GM21717 (cell line): ENCODE measurements at regions not wholly inside any gene's neighbourhood (a gene's known extent, or its start where the extent isn't known, plus 50 kb on each side); places are given as distances from the start of the nearest gene placed in this dataset.

ENCODE experiments used
- ATAC-seq: cut with Tn5 transposase; IDR thresholded peaks from one replicate; pipeline ENCODE4 v1.9.1; 2021; ENCODE audit warnings: mild to moderate bottlenecking, moderate library complexity; ENCODE audit not compliant: unreplicated experiment

DNA sequence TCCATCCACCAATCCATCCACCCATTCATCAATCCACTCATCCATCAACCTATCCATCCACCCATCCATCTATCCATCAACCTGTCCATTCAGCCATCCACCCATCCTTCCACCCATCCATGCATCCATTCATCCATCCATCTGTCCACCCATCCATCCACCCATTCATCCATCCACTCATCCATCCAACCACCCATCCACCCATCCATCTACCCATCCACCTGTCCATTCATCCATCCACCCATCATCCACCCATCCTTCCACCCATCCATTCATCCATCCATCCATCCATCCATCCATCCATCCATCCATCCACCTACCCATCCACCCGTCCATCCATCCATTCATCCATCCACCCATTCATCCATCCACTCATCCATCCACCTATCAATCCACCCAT lies 195.8 kb downstream of the NXNL2 start:
- ATAC-seq, result no peak

DNA sequence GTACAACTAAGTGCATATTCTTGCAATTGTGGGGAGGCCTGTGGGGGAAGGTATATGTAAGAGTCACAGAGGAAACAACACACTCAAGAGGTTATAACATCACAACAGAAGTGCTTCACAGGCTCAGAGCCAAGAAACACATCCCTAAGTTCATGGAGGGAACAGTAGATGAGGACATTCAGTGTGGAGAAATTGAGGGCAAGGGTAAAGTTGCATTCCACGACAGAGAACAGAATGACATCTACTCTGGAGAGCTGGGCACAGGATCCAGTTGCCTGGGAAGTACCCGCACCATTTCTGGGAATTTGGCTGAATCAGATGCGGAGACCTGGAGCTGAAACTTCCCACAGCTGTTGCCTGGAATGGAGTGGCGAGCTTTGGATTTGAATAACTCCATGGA lies 197.2 kb downstream of the NXNL2 start:
- no peak for ATAC-seq

DNA sequence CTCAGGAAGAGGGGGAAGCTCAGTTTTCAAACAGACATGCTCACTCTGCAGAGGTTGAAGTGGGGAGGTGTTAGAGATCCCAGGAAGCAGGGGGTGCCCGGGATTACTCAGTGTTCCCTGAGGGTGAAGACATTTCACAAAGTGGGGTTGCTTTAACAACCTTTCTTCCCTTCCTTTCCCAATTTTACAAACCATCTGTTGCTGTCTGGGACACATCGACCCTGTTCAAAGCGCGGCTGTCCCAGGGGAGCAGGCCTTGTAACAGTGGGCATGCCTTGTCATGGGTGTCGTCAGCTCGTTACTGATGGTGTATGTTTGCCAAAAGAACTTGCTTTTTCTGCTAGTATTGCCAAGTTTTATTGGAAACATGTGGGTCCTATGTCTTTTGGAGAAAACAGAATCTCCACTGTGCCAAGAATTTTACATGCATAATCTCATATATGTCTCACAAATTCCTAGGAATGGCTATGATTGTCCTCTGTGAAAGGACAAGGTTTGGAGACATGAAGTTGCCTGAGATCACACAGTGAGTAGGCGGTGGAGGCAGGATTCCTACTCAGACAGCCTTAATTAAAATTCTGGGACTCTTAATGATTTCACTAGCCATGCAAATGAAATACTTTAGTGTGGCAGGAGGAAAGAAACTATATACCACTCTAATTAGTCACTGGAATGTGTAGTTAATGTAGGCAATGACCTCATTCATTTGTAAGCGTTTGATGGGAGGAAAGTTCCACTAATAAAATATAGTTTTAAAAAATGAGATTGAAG lies 198.9 kb downstream of the NXNL2 start:
- ATAC-seq, result no peak

DNA sequence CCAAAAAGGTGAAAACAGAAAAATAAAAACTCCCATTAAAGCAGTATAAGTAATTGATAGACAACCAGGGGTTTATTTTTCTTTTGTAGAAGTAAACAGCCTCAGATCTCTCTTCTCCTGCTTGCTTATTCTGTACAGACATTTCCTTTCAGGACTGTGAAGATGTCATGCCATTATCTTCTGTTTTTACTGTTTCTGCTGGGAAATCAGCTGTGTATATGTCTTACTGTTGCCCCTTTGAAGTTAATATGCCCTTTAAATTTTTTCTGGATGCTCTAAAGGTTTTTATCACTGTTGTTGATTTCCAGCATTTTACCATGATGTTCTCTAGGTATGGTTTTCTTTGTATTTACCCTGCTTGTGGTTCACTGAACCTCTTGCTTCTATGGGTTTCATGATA lies 199.5 kb downstream of the NXNL2 start:
- no peak for ATAC-seq

DNA sequence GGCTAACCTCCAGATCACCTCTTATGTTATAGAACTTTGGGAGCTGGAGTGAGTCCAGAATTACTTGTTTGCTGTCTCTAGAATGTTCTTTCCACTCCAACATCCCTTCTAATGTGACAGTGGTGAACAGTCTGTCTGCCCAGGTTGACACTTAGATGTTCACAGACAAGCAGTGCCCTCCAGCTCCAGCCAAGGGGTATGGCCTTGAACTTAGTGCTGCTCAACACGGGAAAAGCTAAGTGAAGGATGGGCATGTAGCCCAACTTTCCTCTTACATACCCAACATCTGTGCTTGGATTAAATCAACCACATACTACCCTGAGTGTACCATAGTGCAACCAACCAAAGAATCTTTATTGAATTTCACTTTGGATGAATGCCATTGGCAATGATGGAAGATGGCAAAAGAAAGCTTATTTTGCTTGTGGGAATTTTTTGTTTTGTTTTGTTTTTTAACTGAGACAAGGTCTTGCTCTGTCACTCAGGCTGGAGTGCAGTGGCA lies 201.2 kb downstream of the NXNL2 start:
- ATAC-seq, result no peak

DNA sequence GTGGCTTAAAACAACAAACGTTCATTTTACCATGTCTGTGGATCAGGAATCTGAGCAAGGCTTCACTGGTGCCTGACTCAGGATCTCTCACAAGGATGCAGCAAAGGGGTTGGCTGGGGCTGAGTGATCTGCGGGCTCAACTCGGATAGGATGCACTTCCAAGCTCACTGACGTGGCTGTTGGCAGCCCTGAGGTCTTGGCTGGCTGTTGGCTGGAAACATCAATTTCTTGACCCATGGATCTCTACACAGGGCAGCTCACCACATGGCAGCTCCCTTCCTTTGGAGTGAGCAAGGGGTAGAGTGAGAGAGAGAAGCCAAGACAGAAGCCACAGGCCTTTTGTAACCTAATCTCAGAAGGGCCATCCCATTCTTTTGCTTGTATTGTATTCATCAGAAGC lies 202.1 kb downstream of the NXNL2 start:
- no peak for ATAC-seq

DNA sequence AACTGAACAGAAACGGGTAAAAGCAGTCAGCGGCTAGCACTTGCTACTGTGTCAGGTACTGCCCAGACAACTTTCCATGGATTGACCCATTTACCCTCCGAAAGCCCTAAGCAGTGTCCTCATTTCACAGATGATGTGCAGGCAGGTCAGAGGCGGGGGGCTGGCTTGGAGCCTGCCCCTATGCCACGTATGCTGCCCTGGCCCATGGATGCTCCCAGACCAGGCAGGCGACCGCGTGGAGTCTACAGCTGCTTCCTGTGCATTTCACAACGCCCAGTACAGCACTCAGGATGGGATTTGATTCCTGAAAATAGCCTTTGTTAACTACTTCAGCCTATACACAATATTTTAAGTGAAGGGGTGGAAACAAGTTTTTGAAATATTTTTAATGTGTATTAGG lies 202.9 kb downstream of the NXNL2 start:
- ATAC-seq, result no peak

DNA sequence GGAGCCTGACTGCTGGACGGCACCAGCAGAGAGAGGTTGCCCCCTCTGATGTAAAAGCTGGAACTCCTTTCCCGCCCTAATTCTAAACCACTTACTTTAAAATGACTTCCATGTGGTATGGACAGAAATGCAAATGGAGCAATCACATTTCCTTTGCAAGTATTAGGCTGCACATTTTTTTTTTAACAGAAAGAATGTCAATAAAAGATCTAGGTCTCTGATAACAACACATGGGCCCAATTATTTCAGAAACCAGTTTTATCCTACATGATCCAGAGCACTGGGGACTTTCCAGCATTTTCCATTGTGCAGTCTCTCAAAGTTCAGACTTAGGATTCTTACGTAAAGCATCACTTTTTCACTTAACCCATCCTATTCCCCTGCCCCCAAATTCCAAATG lies 203.7 kb downstream of the NXNL2 start:
- ATAC-seq, result no peak

DNA sequence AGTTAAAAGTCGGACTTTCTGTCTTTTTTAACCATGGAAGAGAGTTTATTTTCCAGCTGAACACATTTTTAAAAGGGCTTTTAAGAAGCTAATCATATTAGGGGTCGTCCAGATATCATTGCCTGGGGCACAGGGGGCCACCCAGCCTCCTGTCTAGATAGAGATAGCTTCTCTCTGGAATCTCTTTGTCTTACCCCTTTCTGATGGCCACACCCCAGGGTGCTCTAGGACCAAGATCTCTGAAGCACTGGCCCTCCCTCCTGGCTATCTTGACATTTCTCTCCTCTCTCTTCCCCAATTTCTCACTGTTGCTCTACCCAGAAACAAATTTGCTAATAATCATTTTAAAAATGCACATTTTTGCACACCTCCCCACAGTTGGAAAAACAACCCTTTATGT lies 204.4 kb downstream of the NXNL2 start:
- no peak for ATAC-seq

DNA sequence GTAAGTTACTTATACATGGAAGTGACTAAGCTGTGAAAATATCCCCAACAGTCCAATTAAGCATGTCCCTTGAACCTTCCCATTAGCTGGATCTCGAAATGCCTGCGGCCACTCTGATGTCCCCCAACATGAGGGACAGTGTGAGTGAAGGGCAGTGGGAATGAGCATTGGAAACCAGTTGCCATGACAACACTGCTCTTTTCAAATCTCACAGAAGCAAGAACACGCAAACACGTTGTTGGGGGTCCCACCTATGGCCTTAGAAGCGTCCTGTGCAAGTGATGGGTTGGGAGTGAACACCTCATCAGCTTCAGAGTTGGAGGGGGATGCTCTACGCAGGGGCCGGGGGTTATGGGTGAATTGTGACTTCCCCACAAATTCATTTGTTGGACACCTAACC lies 205.9 kb downstream of the NXNL2 start:
- no peak for ATAC-seq

DNA sequence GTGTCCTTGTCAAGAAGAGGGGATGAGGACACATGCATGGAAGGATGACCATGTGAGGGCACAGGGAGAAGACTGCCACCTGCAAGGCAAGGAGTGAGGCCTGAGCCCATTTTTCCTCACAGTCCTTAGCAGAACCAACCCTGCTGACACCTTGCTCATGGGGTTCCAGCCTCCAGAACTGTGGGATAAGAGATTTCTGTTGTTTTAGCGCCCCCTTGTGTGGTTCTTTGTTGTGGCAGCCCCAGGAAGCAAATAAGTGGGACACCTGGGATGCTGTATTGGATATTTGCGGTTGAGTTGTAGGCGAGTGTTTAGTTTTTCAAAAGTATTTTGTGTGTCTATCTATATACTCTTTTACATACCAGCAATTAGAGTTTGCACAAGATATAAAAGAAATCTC lies 206.4 kb downstream of the NXNL2 start:
- no peak for ATAC-seq

DNA sequence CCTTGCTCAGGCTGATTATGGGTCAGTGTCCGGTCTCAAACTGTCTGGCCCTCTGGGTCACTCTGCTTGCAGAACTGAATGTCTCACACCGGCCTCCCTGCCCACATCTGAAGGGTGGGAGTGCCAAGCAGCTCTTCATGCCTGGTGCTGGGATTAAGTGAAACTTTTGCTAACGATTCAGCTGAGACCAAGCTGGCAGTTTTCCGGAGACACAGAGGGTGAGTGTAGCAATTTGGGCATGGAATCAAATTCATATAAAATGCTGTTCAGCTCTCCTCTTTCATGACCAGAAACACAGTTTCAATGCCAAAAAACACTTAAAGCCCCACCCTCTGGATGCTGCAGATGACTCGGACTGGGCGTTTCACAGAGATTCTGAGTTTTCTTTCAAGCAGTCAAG lies 207.5 kb downstream of the NXNL2 start:
- ATAC-seq, result no peak

DNA sequence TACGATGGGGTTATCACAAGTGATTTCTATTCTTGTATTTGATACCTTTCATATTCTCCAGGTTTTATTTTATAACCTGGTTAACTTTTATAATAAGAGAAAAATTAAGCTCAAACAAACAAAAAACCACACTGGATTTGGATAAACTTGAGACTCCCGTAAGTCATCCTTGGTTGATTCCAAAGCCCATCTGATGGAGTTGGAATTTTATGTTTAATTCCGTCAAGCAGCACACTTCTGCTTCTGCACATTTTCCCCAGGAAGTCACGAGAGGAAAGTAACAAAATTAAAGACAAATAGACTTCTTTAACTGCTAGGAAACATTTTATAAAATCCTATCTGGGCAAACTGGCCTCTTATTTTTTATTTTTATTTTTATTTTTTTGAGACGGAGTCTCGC lies 207.9 kb downstream of the NXNL2 start:
- no peak for ATAC-seq

DNA sequence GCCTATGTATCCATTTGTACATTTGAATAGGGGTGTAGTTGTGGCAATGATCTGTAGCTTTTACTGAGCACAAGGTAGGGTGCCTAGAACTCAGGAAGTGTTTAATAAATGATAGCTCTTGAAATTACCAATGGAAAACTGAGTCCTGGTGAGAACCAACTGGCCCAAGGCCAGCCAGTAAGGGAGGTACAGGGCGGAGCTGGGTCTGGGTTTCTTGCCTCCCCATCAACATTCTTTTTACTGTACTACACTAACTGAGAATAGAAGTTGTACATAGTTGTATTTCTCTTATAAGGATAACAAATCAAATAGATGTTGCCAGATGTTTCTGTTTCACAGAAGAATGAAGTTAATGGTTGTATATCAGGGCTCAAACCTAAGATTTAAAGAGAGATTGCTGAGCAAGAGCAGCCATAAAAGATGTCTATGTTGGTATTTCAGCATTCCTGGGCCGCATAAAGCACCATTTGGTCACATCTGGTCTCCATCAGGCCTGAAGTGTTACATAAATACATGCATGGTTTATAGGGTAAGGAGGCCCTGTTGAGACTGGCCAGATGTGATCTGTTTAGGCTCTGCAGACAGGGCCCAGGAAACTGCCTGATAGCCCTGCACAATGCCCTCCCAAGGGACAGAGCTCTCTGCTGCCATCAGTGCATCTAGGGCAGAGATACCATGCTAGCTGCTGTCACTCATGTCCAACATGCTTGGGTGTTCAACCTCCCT lies 210.5 kb downstream of the NXNL2 start:
- ATAC-seq, result no peak

DNA sequence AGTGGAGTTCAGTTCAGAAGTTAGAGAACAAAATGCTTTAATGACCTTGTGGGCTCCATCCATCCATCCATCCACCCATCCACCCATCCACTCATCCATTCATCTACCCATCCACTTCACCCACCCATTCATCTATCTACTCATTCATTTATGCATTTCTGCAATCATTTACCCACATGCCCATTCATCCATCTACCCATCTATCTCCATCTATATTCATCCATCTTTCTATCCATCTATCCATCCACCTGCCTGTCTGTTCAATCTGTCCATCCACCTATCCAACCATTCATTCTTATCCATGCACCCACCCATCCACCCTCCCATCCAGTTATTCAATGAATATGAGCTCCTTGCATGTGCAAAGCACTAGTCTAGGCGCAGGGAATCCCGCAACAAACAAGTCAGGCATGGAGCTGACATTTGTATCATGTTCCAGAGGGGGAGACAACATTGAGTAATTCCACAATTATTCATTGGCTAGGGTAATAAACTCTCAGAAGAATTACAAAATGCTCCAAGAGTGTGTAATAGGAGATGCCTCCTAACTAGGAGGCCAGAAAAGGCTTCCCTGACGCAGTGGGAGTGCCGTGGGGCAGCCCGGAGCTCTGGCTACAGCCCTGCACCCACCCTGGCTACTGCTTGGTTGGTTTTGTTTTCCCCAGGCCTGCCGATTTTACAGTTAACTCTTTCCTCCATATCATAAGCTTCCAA lies 211.2 kb downstream of the NXNL2 start:
- no peak for ATAC-seq

DNA sequence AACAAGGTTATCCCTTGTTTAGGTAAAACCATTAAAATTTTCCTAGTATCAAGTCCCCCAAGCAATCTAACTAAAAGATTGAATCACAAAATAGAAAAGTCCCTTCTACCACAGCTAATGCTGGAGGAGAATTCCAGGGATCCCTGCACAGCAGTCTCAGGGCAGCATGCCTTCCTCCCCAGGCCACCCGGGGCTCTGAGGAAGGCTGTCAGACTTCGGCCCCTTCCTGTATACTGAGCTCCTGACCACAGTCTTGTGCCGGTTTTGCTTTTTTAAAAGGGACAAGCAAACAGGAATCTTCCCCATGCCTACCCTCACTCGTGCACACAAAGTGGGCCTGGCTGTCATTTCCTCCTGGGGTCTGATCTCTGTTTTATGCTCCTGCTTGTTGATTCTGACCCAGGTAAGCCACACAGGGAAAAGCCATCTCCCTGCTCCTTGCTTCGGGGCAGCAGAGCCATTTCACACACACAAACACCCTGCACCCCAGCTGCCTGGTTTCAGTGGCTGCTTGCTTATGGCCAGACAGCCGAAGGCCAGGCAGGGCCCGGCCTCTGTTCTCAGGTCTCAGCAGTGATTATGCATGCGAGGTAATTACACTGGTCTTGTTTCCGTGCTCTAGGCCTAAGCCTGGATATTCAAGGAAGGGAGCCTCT lies 211.9 kb downstream of the NXNL2 start:
- no peak for ATAC-seq

DNA sequence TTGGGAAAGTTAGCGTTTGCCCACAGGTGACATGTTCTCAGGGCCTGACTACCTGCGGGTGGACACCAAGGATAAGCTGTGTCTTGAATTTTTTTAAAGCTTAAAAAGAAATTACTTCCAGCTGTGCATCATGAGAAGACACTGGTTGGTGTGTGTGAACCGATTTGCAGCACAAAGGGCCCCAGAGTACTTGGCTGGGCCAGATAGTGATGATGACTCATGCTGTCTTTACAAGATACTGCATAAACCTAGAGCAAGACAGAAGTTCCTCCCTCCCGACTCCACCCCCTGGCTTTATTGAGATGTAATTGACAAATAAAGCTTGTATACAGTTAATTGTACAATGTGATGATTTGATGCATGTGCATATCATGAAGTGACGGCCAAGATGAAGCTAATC lies 212.8 kb downstream of the NXNL2 start:
- ATAC-seq, result no peak

DNA sequence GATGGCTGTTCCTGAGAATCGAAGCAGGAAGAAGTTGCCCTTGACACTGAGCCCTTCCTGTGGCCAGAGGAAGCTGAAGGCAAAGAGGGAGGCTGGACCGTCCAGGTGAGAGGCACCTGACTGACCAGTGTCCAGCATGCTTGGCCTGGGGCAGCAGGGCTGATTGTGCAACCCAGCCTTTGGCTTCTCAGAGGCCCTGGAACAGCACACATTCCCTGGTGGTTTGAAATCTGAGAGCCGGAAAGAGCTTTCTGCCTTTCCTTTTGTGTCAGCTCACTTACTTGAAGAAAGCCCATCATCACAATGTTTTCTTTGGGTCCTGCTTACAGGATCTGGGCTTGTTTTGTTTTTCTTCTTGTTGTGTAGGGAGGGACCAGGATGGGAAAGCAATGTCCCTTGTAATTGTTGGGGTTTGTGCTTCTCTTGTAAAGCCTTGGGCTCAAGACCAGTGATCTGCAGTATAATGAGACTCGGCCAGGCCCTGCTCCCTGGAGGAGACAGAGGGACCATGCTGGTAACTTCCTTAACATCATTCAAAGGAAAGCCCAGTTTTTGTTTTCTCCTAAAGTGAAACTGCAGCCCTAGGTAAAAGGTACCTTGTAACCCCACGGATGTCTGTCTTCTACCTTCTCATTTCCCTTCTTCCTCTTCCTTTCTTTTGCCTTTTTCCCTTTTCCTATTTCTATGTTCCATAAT lies 213.7 kb downstream of the NXNL2 start:
- ATAC-seq, result no peak

DNA sequence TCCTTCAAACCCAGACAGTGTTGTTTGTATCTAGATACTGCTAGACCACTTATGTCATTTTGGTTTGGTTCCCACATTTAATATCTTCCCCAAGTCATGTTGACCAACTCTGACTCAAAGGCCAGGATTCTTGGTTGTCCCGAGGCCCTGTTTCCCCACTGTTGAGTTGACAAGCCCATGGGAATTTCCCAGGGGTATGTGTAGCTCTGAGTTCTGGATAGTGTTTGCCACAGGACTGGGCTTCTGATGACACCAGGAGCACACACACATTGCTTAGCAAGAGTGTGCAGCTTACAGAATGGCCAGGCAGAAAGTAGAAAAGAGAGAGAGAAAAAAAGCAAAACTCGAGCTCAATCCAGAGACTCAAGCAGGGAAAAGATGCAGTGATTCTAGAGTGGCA lies 214.4 kb downstream of the NXNL2 start:
- no peak for ATAC-seq

DNA sequence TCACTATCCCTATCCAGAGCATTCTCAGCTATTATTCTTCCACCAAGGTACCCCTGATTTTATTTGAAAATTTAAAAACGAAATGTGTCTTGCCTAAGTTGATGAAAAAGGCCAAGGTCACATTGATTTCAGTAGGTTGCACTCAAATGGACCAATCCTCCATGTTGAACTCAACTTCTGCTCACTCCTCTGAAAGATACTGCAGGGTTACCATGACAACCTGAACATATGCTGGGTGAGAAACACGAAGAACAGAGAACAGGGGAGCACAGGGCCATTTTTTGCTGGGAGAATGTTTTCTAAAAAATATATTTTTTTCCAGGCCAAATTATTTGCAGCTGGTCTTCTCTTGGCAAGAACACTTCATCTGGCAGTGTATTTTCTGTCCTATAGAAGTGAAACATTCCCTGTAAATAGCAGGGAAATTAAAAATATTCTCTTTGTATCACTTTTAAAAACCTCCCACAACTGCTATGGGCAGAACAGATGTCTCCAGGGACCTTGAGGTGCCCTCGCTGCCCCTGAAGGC lies 215.9 kb downstream of the NXNL2 start:
- ATAC-seq, result no peak
